HCT116 (cell line): ENCODE measurements at regions not wholly inside any gene's neighbourhood (a gene's known extent, or its start where the extent isn't known, plus 50 kb on each side); places are given as distances from the start of the nearest gene placed in this dataset.

Experiments used
- ATAC-seq: fragments of 200-7000 bp; cut with Tn5 transposase; 2 replicates; pipeline ENCODE4 v1.9.1; 2020; ENCODE audit warnings: mild to moderate bottlenecking, moderate library complexity
- BruUV-seq: library from RNA; stranded (reverse); fragments of 400-500 nt; replicated peaks from 2 replicates; lab custom pipeline; 2021; lab: Mats Ljungman, UMichigan
- CTCF ChIA-PET: fragments of 300-600 bp; sonication (Branson Sonifier 250); formaldehyde crosslinking; loops from one replicate; lab custom pipeline; 2021; ENCODE audit warnings: antibody characterized with exemption; lab: Charles Lee
- POLR2A ChIA-PET: fragments of 300-600, 350-600 bp; sonication (Branson Sonifier 250); formaldehyde crosslinking; loops from one replicate; lab custom pipeline; 2021; ENCODE audit warnings: antibody characterized with exemption; lab: Charles Lee
- RAD21 ChIA-PET, 2 experiments: fragments of 300-600 bp; sonication (Branson Sonifier 250); formaldehyde crosslinking; loops; one replicate each; lab custom pipeline; 2023; ENCODE audit warnings: low total read pairs in 2 of 2; ENCODE audit not compliant: uncharacterized antibody in 2 of 2, unreplicated experiment in 2 of 2, low non-redundant PET in 1 of 2; lab: Charles Lee
- DNase-seq: peaks from one replicate; pipeline ENCODE4 v3.0.0-alpha.2; 2010; ENCODE audit warnings: low read depth, low spot score
- H2AFZ ChIP-seq: fragments of 200-600 bp; shearing (Covaris generic), sonication (generic); 2 replicates; pipeline ENCODE4 v1.6.1; 2017; ENCODE audit warnings: low read depth, mixed run types, mixed read lengths, antibody characterized with exemption, low read length; ENCODE audit not compliant: poor library complexity, severe bottlenecking
- H3K27ac ChIP-seq: 2 replicates; pipeline ENCODE4 v1.5.1; 2012; ENCODE audit warnings: low read depth, low read length
- H3K27me3 ChIP-seq: fragments of 200-600 bp; sonication (generic); 2 replicates; pipeline ENCODE4 v1.6.1; 2016; ENCODE audit warnings: mixed run types, low read length, mixed read lengths; ENCODE audit not compliant: insufficient read depth
- H3K36me3 ChIP-seq, 2 experiments: fragments of 200-500 bp in 1 of 2; fragments of 200-600 bp in 1 of 2; sonication (Bioruptor generic) in 1 of 2; sonication (generic) in 1 of 2; 2 replicates each; pipeline versions ENCODE4 v1.5.1 to v1.6.1; 2014 to 2016; ENCODE audit warnings: low read length in 2 of 2, inconsistent platforms in 1 of 2, mixed read lengths in 1 of 2, mixed run types in 1 of 2; ENCODE audit not compliant: insufficient read depth in 2 of 2, control insufficient read depth in 1 of 2
- H3K4me1 ChIP-seq, 2 experiments: fragments of 200-600 bp in 1 of 2; sonication (generic) in 1 of 2; 2 replicates each; pipeline versions ENCODE4 v1.5.1 to v1.6.1; 2012 to 2017; ENCODE audit warnings: low read length in 2 of 2, inconsistent platforms in 1 of 2, mild to moderate bottlenecking in 1 of 2, mixed read lengths in 1 of 2, mixed run types in 1 of 2, moderate library complexity in 1 of 2; ENCODE audit not compliant: insufficient read depth in 2 of 2, control insufficient read depth in 1 of 2
- H3K4me2 ChIP-seq: fragments of 200-600 bp; sonication (generic); 2 replicates; pipeline ENCODE4 v1.6.1; 2017; ENCODE audit warnings: mixed run types, low read length, mixed read lengths
- H3K4me3 ChIP-seq, 2 experiments: fragments of 200-600 bp in 1 of 2; sonication (generic) in 1 of 2; replicated peaks in 1 of 2; 2 replicates each; pipeline ENCODE4 v1.5.1; 2011 to 2016; ENCODE audit warnings: low read length in 2 of 2, control low read depth in 1 of 2, low read depth in 1 of 2, mild to moderate bottlenecking in 1 of 2, mixed read lengths in 1 of 2, mixed run types in 1 of 2
- H3K79me2 ChIP-seq: fragments of 200-600 bp; sonication (generic); 2 replicates; pipeline ENCODE4 v1.6.1; 2017; ENCODE audit warnings: mild to moderate bottlenecking, mixed run types, low read length, moderate library complexity, mixed read lengths; ENCODE audit not compliant: insufficient read depth
- H3K9ac ChIP-seq: fragments of 200-600 bp; sonication (generic); 2 replicates; pipeline ENCODE4 v1.6.1; 2016; ENCODE audit warnings: low read length, mixed read lengths
- H3K9me2 ChIP-seq: fragments of 200-600 bp; sonication (generic), shearing (Covaris generic); 2 replicates; pipeline ENCODE4 v1.6.1; 2017; ENCODE audit warnings: mixed run types, mild to moderate bottlenecking, moderate library complexity; ENCODE audit not compliant: insufficient read depth
- H3K9me3 ChIP-seq, 2 experiments: fragments of 200-500 bp in 1 of 2; fragments of 200-600 bp in 1 of 2; sonication (Bioruptor generic) in 1 of 2; sonication (generic) in 1 of 2; 2 replicates each; pipeline ENCODE4 v1.6.1; 2014 to 2017; ENCODE audit warnings: low read length in 2 of 2, mixed read lengths in 2 of 2, inconsistent platforms in 1 of 2, low read depth in 1 of 2, mild to moderate bottlenecking in 1 of 2, mixed run types in 1 of 2, moderate library complexity in 1 of 2; ENCODE audit not compliant: control insufficient read depth in 1 of 2, insufficient read depth in 1 of 2
- H4K20me1 ChIP-seq: fragments of 200-600 bp; sonication (generic), shearing (Covaris generic); 2 replicates; pipeline ENCODE4 v1.6.1; 2017; ENCODE audit warnings: mixed run types, mild to moderate bottlenecking, moderate library complexity; ENCODE audit not compliant: insufficient read depth
- CBX3 ChIP-seq: IDR thresholded peaks from 2 replicates; pipeline ENCODE4 v1.6.1; 2012; ENCODE audit warnings: low read depth
- EGR1 ChIP-seq: IDR thresholded peaks from 2 replicates; pipeline ENCODE4 v1.6.1; 2012; ENCODE audit warnings: low read depth
- ELF1 ChIP-seq: IDR thresholded peaks from 2 replicates; pipeline ENCODE4 v1.6.1; 2012; ENCODE audit warnings: low read depth, borderline replicate concordance
- EZH2 ChIP-seq: fragments of 200-600 bp; sonication (generic); IDR thresholded peaks from 2 replicates; pipeline ENCODE4 v1.6.1; 2017; ENCODE audit warnings: antibody characterized with exemption, mixed run types
- EZH2phosphoT487 ChIP-seq: fragments of 200-600 bp; IDR thresholded peaks from 2 replicates; pipeline ENCODE4 v1.6.1; 2018; ENCODE audit warnings: antibody characterized with exemption, borderline replicate concordance
- FOSL1 ChIP-seq: IDR thresholded peaks from 2 replicates; pipeline ENCODE4 v1.6.1; 2012; ENCODE audit warnings: low read depth
- SIN3A ChIP-seq: IDR thresholded peaks from 2 replicates; pipeline ENCODE4 v1.6.1; 2012; ENCODE audit warnings: low read depth
- SP1 ChIP-seq: IDR thresholded peaks from 2 replicates; pipeline ENCODE4 v1.6.1; 2012; ENCODE audit warnings: low read depth
- TCF7L2 ChIP-seq: IDR thresholded peaks from 2 replicates; pipeline ENCODE4 v1.7.0; 2011; ENCODE audit warnings: borderline replicate concordance, inconsistent platforms; ENCODE audit not compliant: insufficient read depth, insufficient read length; ENCODE audit errors: extremely low read depth
- YY1 ChIP-seq: IDR thresholded peaks from 2 replicates; pipeline ENCODE4 v1.6.1; 2011; ENCODE audit warnings: low read length, low read depth, moderate library complexity, mild to moderate bottlenecking; ENCODE audit not compliant: insufficient replicate concordance; ENCODE audit errors: extremely low read depth
- ZNF274 ChIP-seq: fragments of 200-500 bp; sonication (Bioruptor generic); IDR thresholded peaks from 2 replicates; pipeline ENCODE4 v1.6.1; 2014; ENCODE audit warnings: mild to moderate bottlenecking, low read depth, low read length, inconsistent platforms
- intact Hi-C: fragments of 100-400 bp; cut with micrococcal nuclease; formaldehyde crosslinking; loops from 2 replicates; pipeline ENCODE4 v1.10.0; 2022
- TF ChIP-seq, protein P1 (sequence below): IDR thresholded peaks from 2 replicates; pipeline ENCODE4 v1.6.1; 2012
- TF ChIP-seq, protein P2 (sequence below), 3 experiments: fragments of 200-600 bp in 1 of 3; sonication (generic) in 1 of 3; IDR thresholded peaks in 2 of 3; conservative IDR thresholded peaks in 1 of 3; 2 replicates each; pipeline ENCODE4 v1.5.1; 2012 to 2017; ENCODE audit warnings: low read depth in 2 of 3, low read length in 2 of 3, antibody characterized with exemption in 1 of 3, borderline replicate concordance in 1 of 3, control low read depth in 1 of 3, mild to moderate bottlenecking in 1 of 3, mixed read lengths in 1 of 3, mixed run types in 1 of 3, moderate library complexity in 1 of 3; ENCODE audit not compliant: insufficient read depth in 1 of 3

- intact Hi-C loops: no loop called here
- DNase-seq (no peak), ATAC-seq (no peak)
- CTCF ChIA-PET: no interaction called here
- no peak overlapping the region for H3K27ac ChIP-seq
- no peaks in the 10 kb centered on the region for H3K9me3 ChIP-seq
- no peaks in the 10 kb centered on the region for H3K27me3 ChIP-seq
- H4K20me1 ChIP-seq: no peaks in the 10 kb centered on the region
- H3K36me3 ChIP-seq: no peaks in the 10 kb centered on the region
- no peaks in the 10 kb centered on the region for H3K9me2 ChIP-seq
- TF ChIP-seq ELF1: no peak
- TF ChIP-seq EGR1: no peak
- no peak for TF ChIP-seq TCF7L2
- TF ChIP-seq FOSL1: no peak
- TF ChIP-seq, protein P1, sequence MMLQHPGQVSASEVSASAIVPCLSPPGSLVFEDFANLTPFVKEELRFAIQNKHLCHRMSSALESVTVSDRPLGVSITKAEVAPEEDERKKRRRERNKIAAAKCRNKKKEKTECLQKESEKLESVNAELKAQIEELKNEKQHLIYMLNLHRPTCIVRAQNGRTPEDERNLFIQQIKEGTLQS: no peak
- no peak for TF ChIP-seq CBX3
- TF ChIP-seq, all 23 proteins: peak for 0
- Histone ChIP-seq H3K4me1 (no peaks in the 10 kb centered on the region), H3K4me3 (no peak overlapping the region), H3K79me2 (no peaks in the 10 kb centered on the region), H2AFZ (no peak overlapping the region), H3K4me2 (no peak overlapping the region), H3K9ac (no peak overlapping the region)
- no TSS peak for BruUV-seq
- POLR2A ChIA-PET: no interaction called here
- RAD21 ChIA-PET: no interaction called here
Measured at GRCh38 chr3:87987952-87988351, 70.9 kb downstream of the CGGBP1 start.

- H3K9ac ChIP-seq: no peak overlapping the region
- intact Hi-C loops: no loop called here
- no peaks in the 10 kb centered on the region for H3K9me2 ChIP-seq
- H3K27ac ChIP-seq: no peak overlapping the region
- ATAC-seq: no peak
- no peaks in the 10 kb centered on the region for H3K27me3 ChIP-seq
- POLR2A ChIA-PET: no interaction called here
- no TSS peak for BruUV-seq
- no peaks in the 10 kb centered on the region for H3K4me1 ChIP-seq
- H3K4me2 ChIP-seq: no peak overlapping the region
- CTCF ChIA-PET: no interaction called here
- no peaks in the 10 kb centered on the region for H3K79me2 ChIP-seq
- H4K20me1 ChIP-seq: no peaks in the 10 kb centered on the region
- H3K36me3 ChIP-seq: no peaks in the 10 kb centered on the region
- no peak overlapping the region for H3K4me3 ChIP-seq
- H3K9me3 ChIP-seq: no peaks in the 10 kb centered on the region
- TF ChIP-seq EZH2 (no peak), EZH2phosphoT487 (no peak), ZNF274 (no peak), EGR1 (no peak), YY1 (no peak), SP1 (no peak), SIN3A (no peak), ELF1 (no peak)
- TF ChIP-seq, protein P2, sequence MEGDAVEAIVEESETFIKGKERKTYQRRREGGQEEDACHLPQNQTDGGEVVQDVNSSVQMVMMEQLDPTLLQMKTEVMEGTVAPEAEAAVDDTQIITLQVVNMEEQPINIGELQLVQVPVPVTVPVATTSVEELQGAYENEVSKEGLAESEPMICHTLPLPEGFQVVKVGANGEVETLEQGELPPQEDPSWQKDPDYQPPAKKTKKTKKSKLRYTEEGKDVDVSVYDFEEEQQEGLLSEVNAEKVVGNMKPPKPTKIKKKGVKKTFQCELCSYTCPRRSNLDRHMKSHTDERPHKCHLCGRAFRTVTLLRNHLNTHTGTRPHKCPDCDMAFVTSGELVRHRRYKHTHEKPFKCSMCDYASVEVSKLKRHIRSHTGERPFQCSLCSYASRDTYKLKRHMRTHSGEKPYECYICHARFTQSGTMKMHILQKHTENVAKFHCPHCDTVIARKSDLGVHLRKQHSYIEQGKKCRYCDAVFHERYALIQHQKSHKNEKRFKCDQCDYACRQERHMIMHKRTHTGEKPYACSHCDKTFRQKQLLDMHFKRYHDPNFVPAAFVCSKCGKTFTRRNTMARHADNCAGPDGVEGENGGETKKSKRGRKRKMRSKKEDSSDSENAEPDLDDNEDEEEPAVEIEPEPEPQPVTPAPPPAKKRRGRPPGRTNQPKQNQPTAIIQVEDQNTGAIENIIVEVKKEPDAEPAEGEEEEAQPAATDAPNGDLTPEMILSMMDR (IDR thresholded peaks at IDR 0.05 in 2 of 3, conservative IDR thresholded peaks at IDR 0.05 in 1 of 3; ENCODE audit: borderline replicate concordance in 1 of 3, insufficient read depth in 1 of 3, low read depth in 2 of 3, low read length in 2 of 3): no peak
- TF ChIP-seq, all 23 proteins: peak for 0
- H2AFZ ChIP-seq: no peak overlapping the region
- RAD21 ChIA-PET: no interaction called here
- no peak for DNase-seq
Measured at GRCh38 chr3:87982421-87982820, 76.4 kb downstream of the CGGBP1 start.
